GM12892 (cell line): ENCODE measurements at regions not wholly inside any gene's neighbourhood (a gene's known extent, or its start where the extent isn't known, plus 50 kb on each side); places are given as distances from the start of the nearest gene placed in this dataset.

Source experiments
- DNase-seq: peaks from one replicate; pipeline ENCODE4 v3.0.0; 2011; ENCODE audit not compliant: insufficient read length
- FAIRE-seq: peaks from 2 replicates; lab custom pipeline; 2011; peaks lifted over from hg19 to GRCh38; lab: Jason Lieb, UNC
- POLR2A ChIP-seq: IDR thresholded peaks from 2 replicates; pipeline ENCODE4 v1.6.1; 2011; ENCODE audit warnings: low read depth, low read length, control low read depth
- POLR2AphosphoS5 ChIP-seq: IDR thresholded peaks from 2 replicates; pipeline ENCODE4 v1.6.1; 2011; ENCODE audit warnings: low read depth, low read length, control low read depth
- TAF1 ChIP-seq: IDR thresholded peaks from 2 replicates; pipeline ENCODE4 v1.6.1; 2011; ENCODE audit warnings: low read depth, mild to moderate bottlenecking, control low read depth, low read length, borderline replicate concordance

DNA sequence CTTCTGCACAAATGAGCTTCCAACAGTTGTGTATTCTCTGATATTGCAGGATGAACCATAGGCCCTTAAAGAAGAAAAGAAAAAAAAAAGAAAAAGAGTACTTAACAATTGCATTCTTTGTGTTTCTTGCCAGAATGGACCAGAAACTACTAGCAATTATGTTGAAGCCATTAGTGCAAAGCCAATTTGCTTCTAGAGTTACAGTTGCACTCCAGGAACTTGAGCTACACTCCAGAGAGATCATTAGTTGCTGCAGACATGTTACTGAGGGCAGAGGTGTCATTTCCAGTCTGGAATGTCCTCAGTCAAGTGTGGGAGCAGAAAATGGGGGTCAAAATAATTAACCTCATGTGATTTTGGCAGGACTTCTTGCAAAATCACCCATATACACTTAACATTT, 85.6 kb upstream of the CCL2 start:
- no peak for FAIRE-seq
- no peak for TF ChIP-seq POLR2A
- TF ChIP-seq TAF1, result no peak
- no peak for TF ChIP-seq POLR2AphosphoS5

GRCh38 chr17:34171245-34171818, 83.8 kb upstream of the CCL2 start:
- FAIRE-seq, result peak; percentile 79
- no peak for TF ChIP-seq POLR2A
- no peak for TF ChIP-seq POLR2AphosphoS5
- no peak for TF ChIP-seq TAF1
- no peak for DNase-seq

More for the DNA sequence above, 85.6 kb upstream of the CCL2 start:
- no peak for DNase-seq

GRCh38 chr17:34172390-34172918, 82.6 kb upstream of the CCL2 start:
- TF ChIP-seq POLR2AphosphoS5, result no peak
- TF ChIP-seq TAF1, result no peak
- TF ChIP-seq POLR2A, result no peak
- no peak for FAIRE-seq
- DNase-seq, result no peak

- TF ChIP-seq TAF1 (no peak), POLR2AphosphoS5 (no peak), POLR2A (no peak)
- FAIRE-seq, result no peak
- DNase-seq, result no peak
Measured at GRCh38 chr17:34173241-34173640, 81.8 kb upstream of the CCL2 start.

- TF ChIP-seq POLR2A (no peak), TAF1 (no peak), POLR2AphosphoS5 (no peak)
- DNase-seq, result no peak
- no peak for FAIRE-seq
Measured at GRCh38 chr17:34174496-34174895, 80.6 kb upstream of the CCL2 start.

DNA sequence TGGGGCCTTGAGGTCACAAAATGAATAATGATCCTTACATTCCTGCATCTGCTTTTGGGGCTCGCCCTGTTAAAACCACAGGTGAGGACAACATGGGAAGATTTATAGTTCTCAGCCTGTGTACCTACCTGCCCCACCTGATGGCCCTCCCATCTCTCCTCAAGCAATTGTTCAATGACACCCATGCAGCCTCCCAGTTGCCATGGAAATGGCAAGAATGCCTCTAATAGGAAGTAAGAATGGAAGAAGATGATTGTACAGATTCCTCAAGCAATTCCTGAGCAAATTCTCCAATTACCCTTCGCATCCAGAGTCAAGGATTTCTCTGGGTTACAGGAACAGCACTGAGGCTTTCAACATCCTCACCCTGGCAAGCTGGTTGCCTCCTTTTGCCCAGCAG, 78.6 kb upstream of the CCL2 start:
- FAIRE-seq, result no peak
- no peak for DNase-seq
- TF ChIP-seq POLR2AphosphoS5, result no peak
- TF ChIP-seq TAF1, result no peak
- no peak for TF ChIP-seq POLR2A

DNA sequence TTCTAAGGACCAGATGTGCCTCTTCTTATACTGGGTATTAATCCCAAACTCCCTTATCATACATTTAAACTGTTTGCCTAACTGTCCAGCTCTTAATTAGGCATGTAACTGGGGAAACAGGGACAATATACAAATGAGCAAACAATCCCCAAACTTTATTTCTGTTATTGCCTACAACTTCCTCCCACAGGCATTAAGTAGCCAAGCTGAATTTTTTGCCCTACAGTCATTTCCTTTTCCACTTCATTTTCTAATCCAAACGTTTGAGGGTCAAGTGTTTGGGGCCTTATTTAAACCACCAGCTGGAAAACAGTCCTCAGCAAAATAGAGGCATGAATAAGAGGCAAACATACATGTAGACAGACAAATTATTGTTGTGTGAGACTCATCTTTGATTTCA, 77.4 kb upstream of the CCL2 start:
- no peak for TF ChIP-seq POLR2A
- no peak for TF ChIP-seq TAF1
- no peak for TF ChIP-seq POLR2AphosphoS5
- FAIRE-seq (no peak), DNase-seq (no peak)

DNA sequence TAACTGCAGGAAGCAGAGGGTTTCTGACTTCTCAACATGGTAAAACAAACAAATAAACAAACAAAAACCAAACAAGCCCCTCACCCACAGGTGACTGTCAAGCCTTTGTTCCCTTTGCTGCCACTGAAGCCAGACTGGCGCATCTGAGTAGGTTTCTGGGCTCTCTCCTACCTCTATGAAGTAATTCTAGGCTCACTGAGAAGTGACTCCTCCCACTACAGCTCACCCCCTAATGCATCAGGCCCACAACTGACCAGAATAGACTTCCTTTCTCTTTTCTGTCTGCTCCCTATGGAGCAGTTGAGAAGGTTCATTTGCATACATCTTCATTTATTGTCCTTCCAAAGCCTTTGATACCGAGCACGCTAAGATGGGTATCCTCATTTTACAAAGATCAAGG, 77.0 kb upstream of the CCL2 start:
- no peak for TF ChIP-seq POLR2AphosphoS5
- no peak for TF ChIP-seq TAF1
- TF ChIP-seq POLR2A, result no peak
- no peak for FAIRE-seq
- no peak for DNase-seq

DNA sequence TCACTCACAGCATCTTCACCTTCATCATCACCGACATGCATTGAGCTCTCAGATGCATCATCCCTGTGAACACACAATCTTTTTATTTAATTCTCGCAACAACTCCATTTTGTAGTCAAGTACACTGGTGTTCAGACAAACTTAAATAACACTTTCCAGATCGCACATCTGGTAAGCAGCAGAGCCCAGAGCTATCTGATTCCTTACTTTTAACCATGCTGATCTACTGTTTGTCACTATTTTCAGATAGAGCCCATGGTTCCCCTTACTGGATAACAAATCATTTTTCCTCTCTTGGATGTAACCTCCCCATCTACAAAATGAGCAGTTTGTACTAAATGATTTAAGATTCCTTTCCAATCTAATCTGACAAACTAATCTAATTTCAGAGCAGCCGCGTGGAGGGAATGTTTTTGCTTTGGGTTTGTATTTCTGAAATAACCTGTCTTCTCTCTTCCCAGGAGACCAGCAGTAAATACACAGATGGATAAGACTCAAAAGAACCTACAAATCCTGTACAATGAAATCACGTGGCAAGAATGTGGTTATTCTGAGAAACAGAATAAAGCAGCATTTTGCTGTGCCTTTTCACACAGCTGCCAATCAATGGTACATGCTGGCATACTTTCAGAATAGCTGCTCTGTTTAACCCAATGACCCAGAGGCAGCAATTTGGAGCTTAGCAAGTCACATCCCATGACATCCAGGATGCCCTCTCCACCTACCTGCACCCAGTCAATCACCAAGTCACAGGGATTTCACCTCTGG, 72.9 kb upstream of the CCL2 start:
- no peak for FAIRE-seq
- DNase-seq, result no peak
- no peak for TF ChIP-seq POLR2A
- no peak for TF ChIP-seq POLR2AphosphoS5
- TF ChIP-seq TAF1, result no peak

- no peak for TF ChIP-seq POLR2AphosphoS5
- no peak for TF ChIP-seq POLR2A
- TF ChIP-seq TAF1, result no peak
- DNase-seq (no peak), FAIRE-seq (no peak)
Measured at GRCh38 chr17:34195987-34196386, 59.1 kb upstream of the CCL2 start.

GRCh38 chr17:34198519-34198918, 56.6 kb upstream of the CCL2 start:
- no peak for FAIRE-seq
- TF ChIP-seq POLR2AphosphoS5, result no peak
- no peak for TF ChIP-seq POLR2A
- no peak for TF ChIP-seq TAF1
- DNase-seq, result no peak
